ENCODE measurements at regions not wholly inside any gene's neighbourhood (a gene's known extent, or its start where the extent isn't known, plus 50 kb on each side); places are given as distances from the start of the nearest gene placed in this dataset.

DNA sequence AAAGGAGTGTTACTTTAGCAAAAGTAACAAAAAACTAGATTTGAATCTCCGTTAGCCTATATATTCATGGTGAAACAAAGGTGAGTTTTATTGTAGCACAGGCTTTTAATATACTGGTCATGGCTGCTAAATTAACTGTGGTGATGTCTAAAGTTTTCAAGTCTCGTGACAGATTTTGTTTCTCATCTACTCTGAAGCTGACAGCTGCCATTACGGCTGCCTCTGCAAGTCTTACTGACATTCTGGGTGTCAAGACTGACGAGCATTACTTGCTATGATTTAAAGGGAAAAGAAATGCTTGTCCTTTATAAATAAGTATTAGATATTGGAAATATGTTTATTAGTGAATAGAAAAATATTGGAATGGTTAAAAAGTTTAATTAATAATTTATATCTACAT is 207.7 kb downstream of the DSEL start:
- DNase-seq (no peak), ATAC-seq (no peak)
- intact Hi-C loops (cut with DNase I, micrococcal nuclease) = no loop called here

DNA sequence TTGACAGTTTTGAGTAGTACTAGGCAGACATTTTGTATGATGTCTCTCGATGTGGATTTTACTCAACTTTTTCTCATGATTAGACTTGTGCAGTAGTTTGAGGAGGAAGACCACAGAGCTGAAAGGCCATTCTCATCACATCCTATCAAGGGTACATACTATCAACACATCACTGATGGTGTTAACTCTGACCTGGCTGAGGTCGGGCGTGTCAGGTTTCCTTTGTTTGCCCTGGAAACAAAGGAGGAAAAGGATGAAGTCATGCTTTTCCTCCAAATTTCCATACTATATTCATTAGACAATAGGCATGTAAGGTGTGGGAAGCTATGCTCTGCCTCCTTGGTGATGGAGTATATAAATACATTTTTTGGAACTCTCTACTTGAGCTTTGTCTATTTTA is 211.1 kb downstream of the DSEL start:
- DNase-seq = no peak
- intact Hi-C loops (cut with DNase I, micrococcal nuclease) = no loop called here
- ATAC-seq = no peak

DNA sequence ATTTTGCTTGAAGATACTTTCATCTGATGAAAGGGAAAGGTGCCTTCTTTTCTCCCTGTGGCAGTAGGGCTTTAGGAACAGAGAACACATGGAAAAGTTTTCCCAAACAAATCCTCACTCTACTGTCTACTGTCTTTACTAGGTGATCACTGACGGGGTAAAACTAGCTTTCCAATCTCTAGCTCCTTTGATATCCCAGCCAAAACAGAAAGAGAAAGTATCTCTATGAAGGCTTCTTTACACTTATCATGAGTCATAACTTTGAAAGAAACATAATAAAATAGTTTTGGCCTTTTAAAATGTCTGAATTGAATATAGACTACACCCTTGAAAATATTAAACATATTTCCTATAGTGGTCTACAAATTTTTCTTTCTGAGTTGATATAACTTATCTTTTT is 214.5 kb downstream of the DSEL start:
- ATAC-seq (no peak), DNase-seq (no peak)
- intact Hi-C loops (cut with DNase I, micrococcal nuclease) = no loop called here

DNA sequence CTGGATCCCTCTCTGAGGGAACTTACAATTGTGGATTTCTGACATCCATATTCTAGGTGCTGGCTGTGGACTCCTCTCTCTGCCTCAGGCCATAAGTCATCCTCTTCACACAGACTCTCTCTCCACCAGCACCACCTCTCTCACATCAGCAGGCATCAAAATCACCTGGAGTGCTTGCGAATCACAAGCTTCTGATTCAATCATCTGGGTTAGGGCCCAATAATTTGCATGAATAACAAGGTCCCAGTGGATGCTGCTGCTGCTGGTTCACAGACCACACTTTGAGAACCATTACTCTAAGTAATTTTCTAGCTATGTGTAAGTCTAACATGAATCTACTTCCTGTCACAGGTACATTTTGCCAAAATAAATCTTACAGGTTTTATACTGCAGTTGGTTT is 214.9 kb downstream of the DSEL start:
- no peak for ATAC-seq
- DNase-seq = no peak
- intact Hi-C loops (cut with DNase I, micrococcal nuclease) = no loop called here

DNA sequence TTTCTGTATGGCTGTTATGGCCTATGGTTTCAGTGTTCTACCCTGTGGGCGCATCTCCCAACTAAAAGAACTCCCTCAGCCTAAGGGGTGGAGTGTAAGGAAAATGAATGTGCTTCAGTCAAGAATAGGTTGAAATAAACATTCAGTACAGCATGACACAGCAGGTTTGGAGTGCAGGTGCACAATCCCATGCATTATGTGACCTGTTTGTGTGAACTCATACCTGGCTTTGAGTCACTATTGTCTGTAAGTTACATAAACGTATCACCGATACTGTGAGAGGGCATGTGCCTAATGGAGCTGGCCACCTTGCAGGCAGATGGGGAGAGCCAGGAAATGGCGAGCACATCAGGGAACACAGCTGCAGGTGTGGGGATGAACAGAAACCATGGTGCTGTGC is 216.0 kb downstream of the DSEL start:
- DNase-seq (peak in 1 of 2 donors; percentile 5), ATAC-seq (no peak)
- intact Hi-C loops (cut with DNase I, micrococcal nuclease) = no loop called here

DNA sequence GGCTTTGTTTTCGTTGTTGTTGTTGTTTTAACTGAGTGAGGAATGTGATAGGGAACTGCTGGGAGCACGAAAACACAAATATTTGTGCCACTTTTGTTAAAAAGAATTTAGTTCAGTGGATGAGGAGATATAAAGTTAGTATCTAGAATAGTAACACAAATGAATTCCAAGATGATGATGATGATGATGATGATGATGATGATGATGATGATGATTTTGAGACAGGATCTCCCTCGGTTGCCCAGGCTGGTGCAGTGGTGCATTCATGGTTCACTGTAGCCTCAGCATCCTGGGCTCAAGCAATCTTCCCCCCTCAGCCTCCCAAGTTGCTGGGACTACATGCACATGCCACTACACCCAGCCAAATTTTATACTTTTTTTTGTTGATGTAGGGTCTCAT is 223.7 kb downstream of the DSEL start:
- DNase-seq (no peak), ATAC-seq (no peak)
- intact Hi-C loops (cut with DNase I, micrococcal nuclease) = no loop called here

DNA sequence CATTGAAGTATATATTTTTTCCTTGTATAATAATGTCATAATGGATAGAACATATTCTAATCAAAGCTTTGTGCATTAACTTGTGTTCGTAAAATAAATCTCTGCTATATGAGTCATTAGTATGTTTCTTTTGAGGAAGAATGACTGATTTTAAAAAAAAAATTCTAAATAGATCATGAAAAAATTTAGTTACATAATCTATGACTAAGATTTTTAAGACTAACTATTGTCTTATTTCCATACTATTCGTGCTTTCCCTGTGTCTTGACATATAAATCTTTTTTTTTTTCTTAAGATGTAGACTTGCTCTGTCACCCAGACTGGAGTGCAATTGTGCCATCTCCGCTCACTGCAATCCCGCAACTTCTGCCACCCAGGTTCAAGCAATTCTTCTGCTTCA is 226.1 kb downstream of the DSEL start:
- intact Hi-C loops (cut with DNase I, micrococcal nuclease) = no loop called here
- DNase-seq (no peak), ATAC-seq (no peak)

DNA sequence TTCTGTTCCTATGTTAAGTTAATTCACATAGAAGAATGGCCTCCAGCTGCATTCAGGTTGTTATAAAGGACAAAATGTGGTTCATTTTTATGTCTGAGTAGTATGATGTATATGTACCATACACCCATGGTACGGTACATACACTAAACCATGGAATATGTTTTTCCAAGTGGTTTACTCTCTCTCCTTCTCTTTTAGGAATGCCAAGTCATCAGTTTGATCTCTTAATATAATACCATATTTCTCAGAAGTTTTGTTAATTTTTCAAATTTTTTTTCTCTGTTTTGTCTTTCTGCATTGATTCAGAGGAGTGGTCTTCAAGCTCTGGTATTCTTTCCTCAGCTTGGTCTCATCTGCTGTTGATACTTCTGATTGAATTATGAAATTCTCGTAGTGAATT is 230.9 kb downstream of the DSEL start:
- intact Hi-C loops (cut with DNase I, micrococcal nuclease) = no loop called here
- DNase-seq (no peak), ATAC-seq (no peak)

DNA sequence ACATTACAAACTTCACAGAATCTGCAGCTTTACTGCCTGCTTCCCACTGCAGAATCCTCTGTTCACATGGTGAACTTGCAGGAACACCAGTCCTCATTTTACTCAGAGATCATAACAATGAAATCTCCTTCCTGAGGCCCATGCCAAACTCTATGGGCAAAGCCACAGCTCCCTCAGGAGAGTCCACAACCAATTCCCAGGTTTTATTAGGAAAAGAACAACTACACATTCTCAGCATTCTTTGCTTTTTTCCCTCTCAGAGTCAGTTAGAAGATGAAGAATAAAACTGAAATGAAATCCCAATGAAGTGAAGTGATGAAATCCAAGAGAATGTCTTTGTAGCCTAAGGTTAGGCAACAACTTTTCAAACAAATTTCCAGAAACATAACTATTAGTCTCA is 233.7 kb downstream of the DSEL start:
- intact Hi-C loops (cut with DNase I, micrococcal nuclease) = no loop called here
- ATAC-seq (no peak), DNase-seq (no peak)

DNA sequence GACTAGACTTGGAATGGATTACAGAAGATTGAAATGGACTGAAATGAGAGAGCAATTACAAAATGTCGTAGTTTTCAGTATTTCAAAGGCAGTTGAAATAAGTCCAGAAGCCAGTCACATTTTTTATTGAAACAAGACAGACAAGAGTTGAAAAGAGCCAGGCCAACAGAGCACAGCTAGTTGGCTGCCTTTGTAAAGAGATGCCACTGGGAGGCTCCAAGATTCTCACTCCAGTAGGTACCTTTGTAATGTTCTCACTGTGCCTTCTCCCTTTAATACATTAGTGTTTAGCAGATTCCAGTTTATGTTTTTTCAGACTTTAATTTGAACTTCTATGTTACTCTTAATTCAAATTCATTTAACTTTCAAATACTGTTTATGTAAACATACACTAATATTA is 234.8 kb downstream of the DSEL start:
- ATAC-seq = no peak
- intact Hi-C loops (cut with DNase I, micrococcal nuclease) = no loop called here

DNA sequence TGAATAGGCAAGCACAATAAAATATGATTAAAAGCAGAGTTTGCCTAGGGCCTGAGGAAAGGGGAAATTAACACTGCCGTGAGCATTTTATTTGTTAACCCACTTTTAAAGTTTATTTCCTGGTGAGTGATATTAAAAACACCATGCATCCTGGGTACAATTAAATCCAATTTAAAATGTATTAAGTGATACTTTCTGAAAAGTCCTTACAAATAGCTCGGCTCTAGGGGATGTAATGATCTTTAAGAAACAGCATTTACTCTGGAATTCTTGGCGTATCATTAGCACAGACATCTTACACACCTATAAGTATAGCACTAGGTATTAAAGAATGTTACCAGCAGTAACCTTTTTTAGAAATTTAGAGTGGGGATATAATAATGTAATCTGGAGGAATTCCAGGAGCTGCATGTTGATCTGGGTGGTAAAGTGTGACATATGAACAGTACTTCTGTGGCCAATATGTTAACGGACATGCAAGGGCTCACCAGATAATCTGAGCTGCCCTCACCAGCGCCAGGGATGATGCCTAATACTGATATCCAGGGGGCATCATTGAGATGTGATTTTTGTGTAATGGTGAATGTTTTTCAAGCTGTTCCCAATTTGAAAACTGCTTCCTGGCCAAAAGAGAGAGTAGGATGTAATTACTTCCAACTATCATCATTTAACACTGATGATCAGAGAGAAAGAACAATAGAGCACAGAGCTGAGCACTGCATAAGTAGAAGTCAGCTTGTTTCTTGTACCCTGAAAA is 235.9 kb downstream of the DSEL start:
- ATAC-seq (no peak), DNase-seq (no peak)
- intact Hi-C loops (cut with DNase I, micrococcal nuclease) = no loop called here

More for the DNA sequence above, 234.8 kb downstream of the DSEL start:
- no peak for DNase-seq

DNA sequence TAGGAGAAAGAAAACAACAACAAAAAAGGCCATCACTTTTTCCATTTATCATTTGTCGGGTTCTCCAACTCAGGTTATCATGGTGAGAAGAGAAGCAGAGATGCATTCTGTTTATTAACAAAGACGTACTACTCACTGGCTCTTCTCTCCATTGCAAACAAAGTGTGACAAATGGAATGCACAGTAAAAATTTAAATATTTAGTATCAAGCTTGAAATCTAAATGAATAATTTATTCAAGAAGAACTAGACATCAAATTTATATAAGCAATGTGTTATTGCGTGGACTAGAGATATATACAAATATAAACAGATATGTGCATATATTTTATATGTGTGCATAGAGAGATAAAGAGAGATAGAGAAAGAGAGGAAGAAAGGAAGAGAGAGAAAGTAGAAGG is 236.5 kb downstream of the DSEL start:
- ATAC-seq (no peak), DNase-seq (no peak)
- intact Hi-C loops (cut with DNase I, micrococcal nuclease) = no loop called here

DNA sequence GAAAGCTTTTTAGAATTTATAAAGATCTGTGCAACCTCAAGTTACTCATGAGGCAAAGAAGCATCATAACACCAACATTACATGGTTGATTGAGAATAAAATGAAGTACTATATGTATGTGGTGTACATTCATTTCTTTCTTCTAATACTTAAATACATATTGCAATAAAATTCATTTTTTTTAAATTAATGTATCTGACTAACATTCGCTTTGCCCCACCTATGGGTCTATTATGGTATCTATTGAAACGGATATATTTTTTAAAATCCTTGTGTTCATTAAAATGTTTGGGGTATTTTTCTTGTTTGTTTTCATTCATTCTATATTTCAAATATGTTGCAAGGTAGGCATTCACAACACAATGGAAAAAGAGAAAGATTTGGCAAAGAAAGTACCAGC is 237.5 kb downstream of the DSEL start:
- intact Hi-C loops (cut with DNase I, micrococcal nuclease) = no loop called here
- DNase-seq = no peak
- no peak for ATAC-seq

DNA sequence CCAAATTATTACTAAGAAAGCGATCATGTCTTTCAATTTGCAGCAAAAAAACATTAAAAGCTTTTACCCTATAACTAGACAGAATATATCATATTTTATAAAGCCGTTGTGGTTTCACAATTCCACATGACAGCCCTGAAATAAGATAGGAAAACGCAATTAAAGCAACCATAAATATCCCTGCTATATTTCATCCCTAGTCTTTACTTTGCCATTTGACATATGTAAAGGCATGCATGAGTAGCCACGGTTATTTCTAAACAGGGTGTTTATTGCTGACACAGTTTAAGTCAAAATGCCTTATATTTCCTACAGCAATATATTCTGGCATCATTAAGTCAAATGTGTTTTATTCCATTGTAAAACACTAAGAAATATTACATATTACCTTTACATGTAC is 239.9 kb downstream of the DSEL start:
- ATAC-seq = no peak

DNA sequence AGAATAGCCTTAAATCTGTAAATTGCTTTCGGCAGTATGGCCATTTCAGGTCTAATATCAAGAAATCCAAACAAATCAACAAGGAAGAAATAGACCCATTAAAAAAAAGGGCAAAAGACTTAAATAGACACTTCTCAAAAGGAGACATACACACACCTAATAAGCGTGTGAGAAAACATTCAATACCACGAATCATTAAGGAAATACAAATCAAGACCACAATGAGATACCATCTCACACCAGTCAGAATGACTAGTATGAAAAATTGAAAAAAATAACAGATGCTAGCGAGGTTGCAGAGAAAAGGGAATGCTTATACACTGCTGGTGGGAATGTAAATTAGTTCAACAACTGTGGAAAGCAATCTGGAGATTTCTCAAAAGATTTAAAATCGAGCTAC is 243.2 kb downstream of the DSEL start:
- DNase-seq (no peak), ATAC-seq (no peak)
- intact Hi-C loops (cut with DNase I, micrococcal nuclease) = no loop called here

More for the DNA sequence above, 239.9 kb downstream of the DSEL start:
- intact Hi-C loops (cut with DNase I, micrococcal nuclease) = no loop called here
- DNase-seq = no peak

DNA sequence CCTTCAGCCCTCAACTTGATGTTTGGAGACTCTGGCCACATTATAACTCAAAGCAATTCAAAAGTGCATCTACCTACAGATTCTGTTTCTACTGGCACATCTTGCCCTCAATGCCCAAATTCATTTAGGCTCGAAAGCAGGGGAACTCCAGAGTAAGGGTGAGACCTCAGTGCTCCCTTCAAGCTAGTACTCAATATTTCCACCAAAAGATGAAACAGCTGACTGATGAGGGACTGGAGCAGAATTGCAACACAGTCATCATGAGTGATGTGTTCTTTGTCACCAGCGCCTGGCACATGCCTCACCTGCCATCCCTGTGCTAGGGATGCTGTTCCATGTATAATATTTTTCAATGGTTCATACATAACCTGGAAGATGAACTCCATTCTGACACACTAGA is 247.3 kb downstream of the DSEL start:
- intact Hi-C loops (cut with DNase I, micrococcal nuclease) = no loop called here
- DNase-seq (no peak), ATAC-seq (no peak)

DNA sequence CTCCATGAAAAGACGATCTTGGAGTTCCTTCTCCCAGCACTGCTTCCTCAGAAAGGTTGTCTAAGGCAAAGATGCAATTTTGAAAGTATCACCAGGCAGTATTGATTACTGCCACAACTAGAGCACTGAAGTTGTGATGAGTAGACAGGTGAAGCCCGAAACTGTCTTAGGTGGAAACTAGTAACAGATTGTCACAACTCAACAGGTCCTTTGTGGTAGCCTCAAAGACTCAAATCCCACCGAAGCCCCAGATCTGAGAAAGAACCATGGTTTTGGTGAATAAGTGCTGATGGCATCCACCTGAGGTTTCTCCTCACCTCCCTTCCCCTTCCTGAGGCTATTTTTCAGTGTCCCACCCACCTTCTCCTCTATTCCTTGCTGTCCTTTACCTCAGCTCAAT is 248.0 kb downstream of the DSEL start:
- ATAC-seq (no peak), DNase-seq (no peak)
- intact Hi-C loops (cut with DNase I, micrococcal nuclease) = no loop called here

DNA sequence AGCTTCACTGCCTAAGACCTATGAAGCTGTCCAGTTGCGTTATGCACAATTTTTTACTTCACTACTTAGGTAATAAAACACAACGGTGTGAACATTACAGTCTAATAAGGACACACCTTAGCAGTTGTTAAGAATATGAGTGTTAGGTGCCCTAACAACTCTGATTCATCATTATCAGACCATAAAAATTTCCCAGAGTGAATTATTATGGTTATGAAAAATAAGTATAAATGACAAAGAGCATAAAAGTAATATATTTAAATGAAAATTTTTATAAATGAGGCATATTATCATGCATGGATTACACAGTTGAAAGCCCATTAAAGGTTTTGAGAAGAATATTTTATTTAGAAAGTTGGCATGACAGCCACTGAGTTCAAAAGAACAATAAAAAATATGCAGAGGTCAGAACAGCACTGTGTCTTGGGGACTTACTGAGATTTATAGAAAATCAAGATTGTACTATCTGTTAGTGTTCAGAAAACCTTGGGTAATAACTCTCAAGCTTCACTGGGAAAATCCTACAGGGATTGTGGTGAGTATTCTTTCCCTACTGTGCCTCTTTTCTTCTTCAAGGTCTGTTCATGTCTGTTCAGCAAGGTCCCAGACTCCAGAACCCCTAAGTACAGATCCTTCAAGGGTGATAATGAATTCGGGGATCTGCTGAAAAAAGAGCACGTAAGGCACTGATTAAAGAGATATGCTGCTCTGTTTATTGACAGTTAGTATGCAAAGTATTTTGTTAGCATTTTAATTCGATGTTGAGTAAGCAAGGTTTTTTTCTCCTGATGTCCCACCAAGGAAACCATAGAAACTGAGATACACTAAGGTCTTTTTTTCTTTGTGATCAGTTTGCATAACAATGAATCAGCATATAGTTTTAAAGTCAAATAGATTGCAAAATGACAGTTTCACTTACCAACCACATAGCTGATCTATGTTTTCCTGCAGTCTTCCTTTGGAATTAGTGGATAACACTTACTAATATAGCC is 250.0 kb downstream of the DSEL start:
- DNase-seq = no peak
- intact Hi-C loops (cut with DNase I, micrococcal nuclease) = no loop called here
- no peak for ATAC-seq

DNA sequence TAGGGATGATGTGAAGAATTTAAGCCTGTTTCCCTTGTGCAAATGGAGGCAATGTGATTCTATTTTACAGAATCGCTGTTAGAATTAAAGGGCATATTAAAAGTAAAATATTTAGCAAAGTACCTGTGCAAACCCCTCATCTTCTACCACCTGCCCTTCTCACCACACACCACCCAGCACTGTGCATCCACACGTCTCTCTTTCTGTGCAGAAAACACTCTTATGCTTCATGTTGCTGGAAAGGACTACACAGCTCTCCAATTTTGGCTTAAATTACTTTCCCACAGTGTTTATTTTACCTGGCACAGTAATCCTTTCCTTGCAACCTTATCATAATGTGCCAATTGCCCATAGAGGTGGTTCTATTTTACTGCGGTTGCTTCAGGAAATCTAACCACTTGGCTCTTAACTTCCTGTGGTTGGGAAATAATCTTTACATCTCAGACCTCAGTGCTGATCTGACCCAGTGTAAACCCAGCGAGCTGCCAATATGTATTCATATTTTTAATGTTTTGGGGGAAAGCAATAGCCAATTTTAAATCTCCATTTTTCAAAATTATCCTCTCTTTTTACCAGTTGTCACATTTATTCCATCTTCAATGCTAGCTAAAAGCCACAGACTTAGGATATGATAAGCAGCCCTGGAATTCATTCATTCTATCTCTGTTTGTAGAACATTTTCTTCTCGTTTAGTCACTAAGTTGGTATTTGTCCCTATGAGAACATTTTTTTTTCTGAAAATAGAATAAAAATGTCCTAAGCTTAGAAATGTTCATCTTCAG is 250.9 kb downstream of the DSEL start:
- ATAC-seq (no peak), DNase-seq (no peak)
- intact Hi-C loops (cut with DNase I, micrococcal nuclease) = no loop called here

Data from left colon (tissue), 2 donors.